ENCODE measurements at regions not wholly inside any gene's neighbourhood (a gene's known extent, or its start where the extent isn't known, plus 50 kb on each side); places are given as distances from the start of the nearest gene placed in this dataset.
A peak's percentile ranks its signal among the peaks of the same experiment; 100 is the strongest.

DNA sequence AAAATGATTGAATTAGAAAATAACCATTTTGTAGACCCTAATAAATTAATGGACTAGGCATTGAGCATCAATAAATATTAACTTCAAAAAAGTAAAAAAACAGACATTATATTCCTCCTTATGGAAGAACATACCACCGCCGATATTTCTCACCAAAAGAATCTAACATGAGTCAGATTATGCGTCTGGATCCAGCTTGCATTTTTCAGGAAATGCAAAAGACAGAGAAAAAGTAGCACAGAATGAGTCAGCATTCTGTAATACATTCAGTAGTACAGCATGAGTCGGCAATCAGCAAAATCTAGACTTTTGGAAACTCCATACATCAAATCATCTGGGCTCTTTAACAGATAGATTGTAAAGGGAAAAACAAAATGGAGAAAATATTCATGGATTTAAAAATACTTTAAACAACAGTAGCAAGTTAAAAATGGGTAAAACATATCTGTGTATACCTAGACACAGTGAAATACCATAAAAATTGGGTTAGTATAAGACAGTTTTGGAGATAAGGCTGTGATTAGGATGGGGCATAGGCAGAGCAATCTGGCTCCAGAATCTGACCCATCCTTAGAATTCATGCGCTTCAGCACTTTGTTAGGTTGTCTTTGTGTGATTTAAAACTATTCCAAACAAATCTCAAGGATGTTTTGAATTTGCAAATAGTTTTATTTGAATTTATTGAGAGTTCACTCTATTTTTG, 633.0 kb upstream of the FAM241A start:
- peak; percentile 93 for ATAC-seq (ENCODE audit: low read depth)
- no peak overlapping the region for H2AK9ac ChIP-seq (replicated peaks; ENCODE audit: low read depth, low read length, poor library complexity)
- peak overlapping the region; percentile 94 for H3K14ac ChIP-seq (replicated peaks; ENCODE audit: low read depth, low read length)
- peak overlapping the region; percentile 73; the same call in 1 of the 2 replicates for H3K56ac ChIP-seq (ENCODE audit: extremely low read depth, insufficient read depth, low read length)
- no peaks in the 10 kb centered on the region for H3K27me3 ChIP-seq (ENCODE audit: control insufficient read depth, insufficient read depth, low read length)
- no peak overlapping the region for H2AFZ ChIP-seq (replicated peaks; ENCODE audit: low read length, poor library complexity)
- H4K20me1 ChIP-seq (ENCODE audit: insufficient read depth, low read length): no peaks in the 10 kb centered on the region
- H3K4me2 ChIP-seq (ENCODE audit: low read depth, low read length): no peak overlapping the region
- peak overlapping the region; percentile 86 for H3K4ac ChIP-seq (ENCODE audit: low read depth, low read length)
- peak overlapping the region; percentile 94 for H3K23ac ChIP-seq (ENCODE audit: low read depth, low read length)
- peak overlapping the region; percentile 78 to 92; a peak in 3 of 4 replicates for H4K8ac ChIP-seq (ENCODE audit: low read depth in 2 of 2, low read length in 2 of 2)
- ChIA-PET POLR2A (ENCODE audit: unreplicated experiment) (no interaction called here), CTCF (no interaction called here)
- no peaks in the 10 kb centered on the region for H3K79me1 ChIP-seq (ENCODE audit: low read depth in 1 of 2, low read length in 2 of 2)
- peak overlapping the region; percentile 15; the same call in 1 of the 2 replicates for H2AK5ac ChIP-seq (ENCODE audit: low read depth, low read length)
- in situ Hi-C loops (cut with MboI; ENCODE audit: low sequenced_read_pairs): no loop called here
- no peak overlapping the region for H3K4me3 ChIP-seq (ENCODE audit: insufficient read depth, low read depth, low read length)
- H4K91ac ChIP-seq (ENCODE audit: insufficient read depth, low read depth, low read length): peak overlapping the region; percentile 95
- H2BK5ac ChIP-seq (ENCODE audit: low read depth, low read length, poor library complexity, severe bottlenecking): peak overlapping the region; percentile 96
- WGBS, 2 experiments (ENCODE audit: extremely low coverage in 2 of 2, insufficient read length in 1 of 2): no CpG with 5 or more reads among the region's 5 CpGs
- H3K9me1 ChIP-seq (ENCODE audit: insufficient read depth, low read length): no peaks in the 10 kb centered on the region
- no TSS peak for BruUV-seq (replicated peaks)
- H3K9ac ChIP-seq (ENCODE audit: low read depth, low read length): no peak overlapping the region
- H3K18ac ChIP-seq (ENCODE audit: low read depth, low read length): peak overlapping the region; percentile 95
- H4K5ac ChIP-seq (ENCODE audit: low read depth, low read length): peak overlapping the region; percentile 89; the same call in 1 of the 2 replicates
- H3K4me1 ChIP-seq (ENCODE audit: control insufficient read depth, insufficient read depth, low read length): peaks cover 2% of the 10 kb centered on the region; the same call in 1 of the 2 replicates
- H3K27ac ChIP-seq (ENCODE audit: insufficient read depth, low read length): peak overlapping the region; percentile 81
- peak overlapping the region; percentile 91; the same call in 1 of the 3 replicates for H2BK15ac ChIP-seq (ENCODE audit: low read depth, low read length)
- H2BK20ac ChIP-seq (ENCODE audit: low read depth, low read length): peak overlapping the region; percentile 100
- peak; percentile 95 for DNase-seq
- H3K9me3 ChIP-seq (ENCODE audit: control insufficient read depth, insufficient read depth, low read length): no peaks in the 10 kb centered on the region
- H3K36me3 ChIP-seq (ENCODE audit: control insufficient read depth, insufficient read depth, low read length): no peaks in the 10 kb centered on the region
- peak; percentile 98 for TF ChIP-seq NFE2L2 (IDR thresholded peaks at IDR 0.05; ENCODE audit: low read depth, low read length)
- TF ChIP-seq BHLHE40 (IDR thresholded peaks at IDR 0.05; ENCODE audit: low read depth, low read length): no peak
- TF ChIP-seq MAZ (IDR thresholded peaks at IDR 0.05; ENCODE audit: borderline replicate concordance, low read depth, low read length): no peak
- peak; percentile 88 for TF ChIP-seq FOS (IDR thresholded peaks at IDR 0.05; ENCODE audit: low read depth, low read length)
- TF ChIP-seq MAFK (IDR thresholded peaks at IDR 0.05; ENCODE audit: low read depth, low read length): peak; percentile 95
- TF ChIP-seq RAD21 (IDR thresholded peaks at IDR 0.05; ENCODE audit: low read length): no peak
- TF ChIP-seq SMC3 (IDR thresholded peaks at IDR 0.05; ENCODE audit: low read depth, low read length): no peak
- peak; percentile 59 for TF ChIP-seq CEBPB (IDR thresholded peaks at IDR 0.05; ENCODE audit: low read depth, low read length)
- no peak for TF ChIP-seq RFX5 (IDR thresholded peaks at IDR 0.05; ENCODE audit: low read depth, low read length)
- TF ChIP-seq, protein P1, sequence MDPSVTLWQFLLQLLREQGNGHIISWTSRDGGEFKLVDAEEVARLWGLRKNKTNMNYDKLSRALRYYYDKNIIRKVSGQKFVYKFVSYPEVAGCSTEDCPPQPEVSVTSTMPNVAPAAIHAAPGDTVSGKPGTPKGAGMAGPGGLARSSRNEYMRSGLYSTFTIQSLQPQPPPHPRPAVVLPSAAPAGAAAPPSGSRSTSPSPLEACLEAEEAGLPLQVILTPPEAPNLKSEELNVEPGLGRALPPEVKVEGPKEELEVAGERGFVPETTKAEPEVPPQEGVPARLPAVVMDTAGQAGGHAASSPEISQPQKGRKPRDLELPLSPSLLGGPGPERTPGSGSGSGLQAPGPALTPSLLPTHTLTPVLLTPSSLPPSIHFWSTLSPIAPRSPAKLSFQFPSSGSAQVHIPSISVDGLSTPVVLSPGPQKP (IDR thresholded peaks at IDR 0.05; ENCODE audit: borderline replicate concordance, low read depth, low read length): no peak
- TF ChIP-seq MXI1 (IDR thresholded peaks at IDR 0.05; ENCODE audit: borderline replicate concordance, low read depth, low read length): no peak
- no peak for TF ChIP-seq POLR2A (IDR thresholded peaks at IDR 0.05; ENCODE audit: low read depth, low read length)
- TF ChIP-seq RCOR1 (IDR thresholded peaks at IDR 0.05; ENCODE audit: insufficient replicate concordance, low read length): no peak
- no peak for TF ChIP-seq CHD1 (IDR thresholded peaks at IDR 0.05; ENCODE audit: low read depth, low read length)
- TF ChIP-seq, protein P2, sequence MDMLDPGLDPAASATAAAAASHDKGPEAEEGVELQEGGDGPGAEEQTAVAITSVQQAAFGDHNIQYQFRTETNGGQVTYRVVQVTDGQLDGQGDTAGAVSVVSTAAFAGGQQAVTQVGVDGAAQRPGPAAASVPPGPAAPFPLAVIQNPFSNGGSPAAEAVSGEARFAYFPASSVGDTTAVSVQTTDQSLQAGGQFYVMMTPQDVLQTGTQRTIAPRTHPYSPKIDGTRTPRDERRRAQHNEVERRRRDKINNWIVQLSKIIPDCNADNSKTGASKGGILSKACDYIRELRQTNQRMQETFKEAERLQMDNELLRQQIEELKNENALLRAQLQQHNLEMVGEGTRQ (IDR thresholded peaks at IDR 0.05; ENCODE audit: low read depth, low read length): no peak
- TF ChIP-seq, protein P3, sequence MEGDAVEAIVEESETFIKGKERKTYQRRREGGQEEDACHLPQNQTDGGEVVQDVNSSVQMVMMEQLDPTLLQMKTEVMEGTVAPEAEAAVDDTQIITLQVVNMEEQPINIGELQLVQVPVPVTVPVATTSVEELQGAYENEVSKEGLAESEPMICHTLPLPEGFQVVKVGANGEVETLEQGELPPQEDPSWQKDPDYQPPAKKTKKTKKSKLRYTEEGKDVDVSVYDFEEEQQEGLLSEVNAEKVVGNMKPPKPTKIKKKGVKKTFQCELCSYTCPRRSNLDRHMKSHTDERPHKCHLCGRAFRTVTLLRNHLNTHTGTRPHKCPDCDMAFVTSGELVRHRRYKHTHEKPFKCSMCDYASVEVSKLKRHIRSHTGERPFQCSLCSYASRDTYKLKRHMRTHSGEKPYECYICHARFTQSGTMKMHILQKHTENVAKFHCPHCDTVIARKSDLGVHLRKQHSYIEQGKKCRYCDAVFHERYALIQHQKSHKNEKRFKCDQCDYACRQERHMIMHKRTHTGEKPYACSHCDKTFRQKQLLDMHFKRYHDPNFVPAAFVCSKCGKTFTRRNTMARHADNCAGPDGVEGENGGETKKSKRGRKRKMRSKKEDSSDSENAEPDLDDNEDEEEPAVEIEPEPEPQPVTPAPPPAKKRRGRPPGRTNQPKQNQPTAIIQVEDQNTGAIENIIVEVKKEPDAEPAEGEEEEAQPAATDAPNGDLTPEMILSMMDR (conservative IDR thresholded peaks at IDR 0.05; ENCODE audit: low read depth, low read length): no peak
- dilution Hi-C loops (cut with HindIII; ENCODE audit: low sequenced_read_pairs, unreplicated experiment): no loop called here
- intact Hi-C loops (cut with micrococcal nuclease): no loop called here
- H2BK120ac ChIP-seq (ENCODE audit: low read depth, low read length): peak overlapping the region; percentile 98

Data from IMR-90 (cell line).